ENCODE measurements at regions not wholly inside any gene's neighbourhood (a gene's known extent, or its start where the extent isn't known, plus 50 kb on each side); places are given as distances from the start of the nearest gene placed in this dataset.

GRCh38 chr9:7546261-7546660, 253.3 kb downstream of the DMAC1 start:
- no peak overlapping the region for H3K4me3 Mint-ChIP-seq
- no peaks in the 10 kb centered on the region for H3K36me3 Mint-ChIP-seq (ENCODE audit: low read depth)
- H3K27ac Mint-ChIP-seq: no peak overlapping the region
- no peaks in the 10 kb centered on the region for H3K27me3 Mint-ChIP-seq
- intact Hi-C loops (cut with micrococcal nuclease): no loop called here
- no peaks in the 10 kb centered on the region for H3K4me1 Mint-ChIP-seq (ENCODE audit: low read depth)
- H3K9me3 Mint-ChIP-seq: no peaks in the 10 kb centered on the region

- Mint-ChIP-seq H3K36me3 (ENCODE audit: low read depth) (no peaks in the 10 kb centered on the region), H3K4me3 (no peak overlapping the region), H3K27me3 (no peaks in the 10 kb centered on the region), H3K27ac (no peak overlapping the region), H3K4me1 (ENCODE audit: low read depth) (no peaks in the 10 kb centered on the region), H3K9me3 (no peaks in the 10 kb centered on the region)
- intact Hi-C loops (cut with micrococcal nuclease): no loop called here
These were observed 254.0 kb downstream of the DMAC1 start for GRCh38 chr9:7545371-7546165.

GRCh38 chr9:7542693-7543092, 256.9 kb downstream of the DMAC1 start:
- Mint-ChIP-seq H3K27me3 (no peaks in the 10 kb centered on the region), H3K27ac (no peak overlapping the region), H3K4me1 (ENCODE audit: low read depth) (no peaks in the 10 kb centered on the region), H3K9me3 (no peaks in the 10 kb centered on the region), H3K36me3 (ENCODE audit: low read depth) (no peaks in the 10 kb centered on the region), H3K4me3 (no peak overlapping the region)
- intact Hi-C loops (cut with micrococcal nuclease): no loop called here

GRCh38 chr9:7542126-7542525, 257.5 kb downstream of the DMAC1 start:
- Mint-ChIP-seq H3K36me3 (ENCODE audit: low read depth) (no peaks in the 10 kb centered on the region), H3K4me3 (no peak overlapping the region), H3K27ac (no peak overlapping the region), H3K9me3 (no peaks in the 10 kb centered on the region), H3K4me1 (ENCODE audit: low read depth) (no peaks in the 10 kb centered on the region), H3K27me3 (no peaks in the 10 kb centered on the region)
- intact Hi-C loops (cut with micrococcal nuclease): no loop called here

GRCh38 chr9:7536310-7536939, 263.2 kb downstream of the DMAC1 start:
- no peaks in the 10 kb centered on the region for H3K36me3 Mint-ChIP-seq (ENCODE audit: low read depth)
- H3K4me3 Mint-ChIP-seq: no peak overlapping the region
- H3K27me3 Mint-ChIP-seq: no peaks in the 10 kb centered on the region
- no peaks in the 10 kb centered on the region for H3K4me1 Mint-ChIP-seq (ENCODE audit: low read depth)
- no peak overlapping the region for H3K27ac Mint-ChIP-seq
- intact Hi-C loops (cut with micrococcal nuclease): loop anchor here (1.0 to 10.0 kb wide), 2 partner anchors 134 to 482 kb away; no protein-coding TSS in a partner anchor
- H3K9me3 Mint-ChIP-seq: no peaks in the 10 kb centered on the region

- Mint-ChIP-seq H3K4me1 (ENCODE audit: low read depth) (no peaks in the 10 kb centered on the region), H3K36me3 (ENCODE audit: low read depth) (no peaks in the 10 kb centered on the region), H3K9me3 (no peaks in the 10 kb centered on the region), H3K27ac (no peak overlapping the region), H3K27me3 (no peaks in the 10 kb centered on the region), H3K4me3 (no peak overlapping the region)
- intact Hi-C loops (cut with micrococcal nuclease): loop anchor here (10.0 kb wide), 1 partner anchor 480 kb away; no protein-coding TSS in a partner anchor
These were observed 265.2 kb downstream of the DMAC1 start for GRCh38 chr9:7534211-7534935.

GRCh38 chr9:7533376-7534090, 266.0 kb downstream of the DMAC1 start:
- intact Hi-C loops (cut with micrococcal nuclease): loop anchor here (10.0 kb wide), 1 partner anchor 479 kb away; no protein-coding TSS in a partner anchor
- H3K27ac Mint-ChIP-seq: no peak overlapping the region
- no peaks in the 10 kb centered on the region for H3K4me1 Mint-ChIP-seq (ENCODE audit: low read depth)
- H3K4me3 Mint-ChIP-seq: no peak overlapping the region
- no peaks in the 10 kb centered on the region for H3K27me3 Mint-ChIP-seq
- H3K36me3 Mint-ChIP-seq (ENCODE audit: low read depth): no peaks in the 10 kb centered on the region
- no peaks in the 10 kb centered on the region for H3K9me3 Mint-ChIP-seq

- Mint-ChIP-seq H3K36me3 (ENCODE audit: low read depth) (no peaks in the 10 kb centered on the region), H3K4me1 (ENCODE audit: low read depth) (no peaks in the 10 kb centered on the region), H3K27me3 (no peaks in the 10 kb centered on the region), H3K4me3 (no peak overlapping the region), H3K27ac (no peak overlapping the region), H3K9me3 (no peaks in the 10 kb centered on the region)
- intact Hi-C loops (cut with micrococcal nuclease): no loop called here
These were observed 276.0 kb downstream of the DMAC1 start for GRCh38 chr9:7523426-7524043.

GRCh38 chr9:7520396-7520795, 279.2 kb downstream of the DMAC1 start:
- Mint-ChIP-seq H3K36me3 (ENCODE audit: low read depth) (no peaks in the 10 kb centered on the region), H3K27me3 (no peaks in the 10 kb centered on the region), H3K4me3 (no peak overlapping the region), H3K4me1 (ENCODE audit: low read depth) (no peaks in the 10 kb centered on the region), H3K27ac (no peak overlapping the region), H3K9me3 (no peaks in the 10 kb centered on the region)
- intact Hi-C loops (cut with micrococcal nuclease): no loop called here

GRCh38 chr9:7516376-7516775, 283.2 kb downstream of the DMAC1 start:
- no peaks in the 10 kb centered on the region for H3K36me3 Mint-ChIP-seq (ENCODE audit: low read depth)
- H3K27me3 Mint-ChIP-seq: no peaks in the 10 kb centered on the region
- intact Hi-C loops (cut with micrococcal nuclease): no loop called here
- H3K27ac Mint-ChIP-seq: no peak overlapping the region
- no peak overlapping the region for H3K4me3 Mint-ChIP-seq
- H3K4me1 Mint-ChIP-seq (ENCODE audit: low read depth): no peaks in the 10 kb centered on the region
- H3K9me3 Mint-ChIP-seq: no peaks in the 10 kb centered on the region

- intact Hi-C loops (cut with micrococcal nuclease): no loop called here
- Mint-ChIP-seq H3K4me1 (ENCODE audit: low read depth) (no peaks in the 10 kb centered on the region), H3K36me3 (ENCODE audit: low read depth) (no peaks in the 10 kb centered on the region), H3K4me3 (no peak overlapping the region), H3K27me3 (no peaks in the 10 kb centered on the region), H3K9me3 (no peaks in the 10 kb centered on the region), H3K27ac (no peak overlapping the region)
These were observed 289.4 kb downstream of the DMAC1 start for GRCh38 chr9:7510199-7510598.

- Mint-ChIP-seq H3K9me3 (no peaks in the 10 kb centered on the region), H3K27ac (no peak overlapping the region), H3K36me3 (ENCODE audit: low read depth) (no peaks in the 10 kb centered on the region), H3K4me3 (no peak overlapping the region), H3K4me1 (ENCODE audit: low read depth) (no peaks in the 10 kb centered on the region), H3K27me3 (no peaks in the 10 kb centered on the region)
- intact Hi-C loops (cut with micrococcal nuclease): no loop called here
These were observed 289.9 kb downstream of the DMAC1 start for GRCh38 chr9:7509576-7510145.

- Mint-ChIP-seq H3K27me3 (no peaks in the 10 kb centered on the region), H3K9me3 (peaks cover 5% of the 10 kb centered on the region), H3K4me3 (no peak overlapping the region), H3K4me1 (ENCODE audit: low read depth) (no peaks in the 10 kb centered on the region), H3K27ac (no peak overlapping the region), H3K36me3 (ENCODE audit: low read depth) (no peaks in the 10 kb centered on the region)
- intact Hi-C loops (cut with micrococcal nuclease): no loop called here
These were observed 291.1 kb downstream of the DMAC1 start for GRCh38 chr9:7508516-7508915.
